Transverse colon (tissue), 4 donors: ENCODE measurements at regions not wholly inside any gene's neighbourhood (a gene's known extent, or its start where the extent isn't known, plus 50 kb on each side); places are given as distances from the start of the nearest gene placed in this dataset.

Experiments used
- DNase-seq: peaks from one replicate; pipeline ENCODE4 v3.0.0-alpha.2; 2019
- H3K27ac ChIP-seq, 4 donors: fragments of 200-600 bp; sonication (generic); 2 replicates each; pipeline ENCODE4 v1.5.1; 2016 to 2018; ENCODE audit warnings: inconsistent platforms in 4 of 4
- H3K27me3 ChIP-seq: fragments of 200-600 bp; sonication (generic); 2 replicates; pipeline ENCODE4 v1.5.1; 2017; ENCODE audit warnings: inconsistent platforms
- H3K36me3 ChIP-seq, 4 donors: fragments of 200-600 bp; sonication (generic); 2 replicates each; pipeline ENCODE4 v1.5.1; 2017 to 2019; ENCODE audit warnings: inconsistent platforms in 4 of 4
- H3K4me1 ChIP-seq, 4 donors: fragments of 200-600 bp; sonication (generic); 2 replicates each; pipeline ENCODE4 v1.5.1; 2017 to 2020; ENCODE audit warnings: inconsistent platforms in 4 of 4
- H3K4me3 ChIP-seq, 4 donors: fragments of 200-600 bp; sonication (generic); 1 replicate in 1 of 4; 2 replicates in 3 of 4; pipeline versions ENCODE4 v1.5.1 to v1.6.1; 2017 to 2019; ENCODE audit warnings: inconsistent platforms in 4 of 4
- H3K9me3 ChIP-seq, 2 donors: fragments of 200-600 bp; sonication (generic); 2 replicates each; pipeline ENCODE4 v1.5.1; 2017 to 2019; ENCODE audit warnings: inconsistent platforms in 2 of 2
- CTCF ChIP-seq, 5 experiments: fragments of 200-600 bp in 3 of 5; fragments of 450-650 bp in 2 of 5; sonication (generic) in 3 of 5; IDR thresholded peaks; 1 replicate in 2 of 5; 2 replicates in 3 of 5; pipeline ENCODE4 v1.5.1; 2016 to 2017; ENCODE audit warnings: antibody characterized with exemption in 5 of 5, inconsistent platforms in 3 of 5, mild to moderate bottlenecking in 2 of 5, moderate library complexity in 1 of 5
- EP300 ChIP-seq: sonication (generic); formaldehyde crosslinking; IDR thresholded peaks from one replicate; pipeline ENCODE4 v1.6.1; 2017; ENCODE audit warnings: antibody characterized with exemption, low read depth
- POLR2A ChIP-seq: fragments of 450-650 bp; IDR thresholded peaks from one replicate; pipeline ENCODE4 v1.6.1; 2016; ENCODE audit warnings: antibody characterized with exemption, mild to moderate bottlenecking, moderate library complexity
- POLR2AphosphoS5 ChIP-seq, 3 donors: sonication (generic); formaldehyde crosslinking; IDR thresholded peaks; one replicate each; pipeline ENCODE4 v1.6.1; 2016; ENCODE audit warnings: antibody characterized with exemption in 3 of 3
- WGBS, 2 donors: methylation state at CpG; one replicate each; pipeline ENCODE4 v1.1.5; 2018; ENCODE audit warnings: low coverage in 1 of 2; 5-methylcytosine and 5-hydroxymethylcytosine counted together
- in situ Hi-C, 4 donors: fragments of 200-750 bp; cut with MboI; loops; one replicate each; pipeline versions ENCODE4 v1.15.0 to v1.15.1; 2017; ENCODE audit warnings: low sequenced_read_pairs in 3 of 4, low pct_ligation_motif_present in 1 of 4, low pct_unique_long_range_greater_than_20kb in 1 of 4
- intact Hi-C: fragments of 100-400 bp; cut with DNase I; formaldehyde crosslinking; loops from one replicate; pipeline ENCODE4 v1.15.1; 2023; ENCODE audit warnings: low total_unique reads

GRCh38 chr10:62554632-62555199 is 180.5 kb downstream of the ZNF365 start:
- DNase-seq: no peak
- 55 to 59% methylated on average over 7 of the region's 7 CpGs for WGBS, 2 donors
- Histone ChIP-seq H3K27me3 (no peaks in the 10 kb centered on the region), H3K27ac (no peak overlapping the region), H3K4me3 (no peak overlapping the region), H3K9me3 (no peaks in the 10 kb centered on the region), H3K4me1 (no peaks in the 10 kb centered on the region), H3K36me3 (no peaks in the 10 kb centered on the region)
- intact Hi-C loops (no loop called here), in situ Hi-C loops (no loop called here)
- TF ChIP-seq POLR2A (no peak), EP300 (no peak), CTCF (IDR thresholded peaks at IDR 0.05) (peak; percentile 27 to 37 (median 31)), POLR2AphosphoS5 (IDR thresholded peaks at IDR 0.05) (no peak)

- Histone ChIP-seq H3K9me3 (no peaks in the 10 kb centered on the region), H3K36me3 (no peaks in the 10 kb centered on the region), H3K4me3 (no peak overlapping the region), H3K27ac (no peak overlapping the region), H3K27me3 (no peaks in the 10 kb centered on the region), H3K4me1 (no peaks in the 10 kb centered on the region)
- no peak for DNase-seq
- intact Hi-C loops: no loop called here
- in situ Hi-C loops: no loop called here
- 68 to 91% methylated on average over 2 to 5 of the region's 5 CpGs for WGBS, 2 donors
- TF ChIP-seq POLR2A (no peak), POLR2AphosphoS5 (IDR thresholded peaks at IDR 0.05) (no peak), CTCF (IDR thresholded peaks at IDR 0.05) (no peak), EP300 (no peak)
Observed at GRCh38 chr10:62559481-62560200, 185.5 kb downstream of the ZNF365 start.

GRCh38 chr10:62560201-62560819 is 186.1 kb downstream of the ZNF365 start:
- 55 to 66% methylated on average over 3 to 4 of the region's 4 CpGs for WGBS, 2 donors
- Histone ChIP-seq H3K36me3 (no peaks in the 10 kb centered on the region), H3K27ac (no peak overlapping the region)

More at GRCh38 chr10:62560201-62560819, 186.1 kb downstream of the ZNF365 start:
- DNase-seq: peak; percentile 16
- no peaks in the 10 kb centered on the region for H3K9me3 ChIP-seq
- in situ Hi-C loops (no loop called here), intact Hi-C loops (no loop called here)
- no peaks in the 10 kb centered on the region for H3K4me1 ChIP-seq
- no peak overlapping the region for H3K4me3 ChIP-seq
- TF ChIP-seq CTCF (IDR thresholded peaks at IDR 0.05): no peak
- no peak for TF ChIP-seq POLR2A
- no peak for TF ChIP-seq EP300
- TF ChIP-seq POLR2AphosphoS5 (IDR thresholded peaks at IDR 0.05): no peak
- no peaks in the 10 kb centered on the region for H3K27me3 ChIP-seq
